IPS-18a (cell line): ENCODE measurements at regions not wholly inside any gene's neighbourhood (a gene's known extent, or its start where the extent isn't known, plus 50 kb on each side); places are given as distances from the start of the nearest gene placed in this dataset.
A peak's percentile ranks its signal among the peaks of the same experiment; 100 is the strongest.

Experiments
- H3K27ac ChIP-seq: one replicate; pipeline ENCODE4 v1.5.1; 2013; ENCODE audit warnings: low read length
- H3K27me3 ChIP-seq: one replicate; pipeline ENCODE4 v1.6.1; 2013; ENCODE audit warnings: mild to moderate bottlenecking, low read length; ENCODE audit not compliant: control insufficient read depth, insufficient read depth
- H3K36me3 ChIP-seq: one replicate; pipeline ENCODE4 v1.6.1; 2013; ENCODE audit warnings: low read depth, low read length; ENCODE audit not compliant: control insufficient read depth
- H3K4me1 ChIP-seq: one replicate; pipeline ENCODE4 v1.6.1; 2013; ENCODE audit warnings: low read depth, low read length; ENCODE audit not compliant: control insufficient read depth
- H3K4me3 ChIP-seq: one replicate; pipeline ENCODE4 v1.5.1; 2013; ENCODE audit warnings: low read length
- H3K9ac ChIP-seq: one replicate; pipeline ENCODE4 v1.6.1; 2013; ENCODE audit warnings: mild to moderate bottlenecking, low read length, moderate library complexity
- H3K9me3 ChIP-seq: one replicate; pipeline ENCODE4 v1.6.1; 2013; ENCODE audit warnings: low read depth, low read length; ENCODE audit not compliant: control insufficient read depth

DNA sequence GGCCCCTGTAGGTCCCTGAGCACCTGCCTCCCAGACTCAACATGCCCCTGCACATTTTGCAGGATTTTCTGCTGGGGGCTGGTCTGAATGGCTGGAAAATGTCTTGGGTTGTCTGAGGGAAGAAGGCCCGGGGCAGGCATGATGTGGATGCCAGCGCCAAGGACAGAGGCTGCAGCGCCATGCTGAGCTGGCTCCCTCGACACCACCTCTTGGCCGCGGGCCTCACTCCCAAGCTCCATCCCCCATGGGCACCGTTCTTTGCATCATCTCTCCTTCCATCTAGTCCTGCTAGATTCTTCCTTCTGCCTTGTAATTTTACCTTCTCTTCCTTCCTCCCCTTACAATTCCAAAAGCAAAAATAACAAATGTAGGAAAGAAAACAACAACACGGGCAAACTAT, 70.6 kb downstream of the ZIC5 start:
- Histone ChIP-seq H3K36me3 (no peaks in the 10 kb centered on the region), H3K9me3 (no peaks in the 10 kb centered on the region), H3K4me3 (no peak overlapping the region), H3K4me1 (peaks cover 10% of the 10 kb centered on the region), H3K27me3 (no peaks in the 10 kb centered on the region), H3K9ac (no peak overlapping the region), H3K27ac (no peak overlapping the region)

DNA sequence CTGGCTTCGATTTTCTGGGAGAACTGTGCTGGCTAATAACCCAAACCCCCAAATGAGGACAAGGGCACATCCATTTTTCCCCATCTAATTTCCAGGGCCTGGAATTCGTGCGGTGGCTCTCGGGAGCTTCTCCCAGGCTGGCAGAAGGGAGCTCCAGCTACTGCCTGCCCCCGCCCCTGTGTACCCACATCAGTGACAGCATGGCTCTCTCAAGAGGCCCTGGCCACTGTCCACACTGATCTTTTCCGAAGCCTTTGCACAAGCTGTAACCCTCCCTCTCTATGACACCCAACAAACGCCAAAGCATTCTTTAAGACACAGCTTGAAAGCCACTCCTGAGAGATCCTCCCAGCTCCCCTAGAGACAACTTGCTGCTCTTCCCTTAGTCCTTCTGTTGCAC, 73.1 kb downstream of the ZIC5 start:
- Histone ChIP-seq H3K4me3 (no peak overlapping the region), H3K9me3 (no peaks in the 10 kb centered on the region), H3K27ac (no peak overlapping the region), H3K9ac (no peak overlapping the region), H3K4me1 (peaks cover 6% of the 10 kb centered on the region), H3K27me3 (no peaks in the 10 kb centered on the region), H3K36me3 (no peaks in the 10 kb centered on the region)

DNA sequence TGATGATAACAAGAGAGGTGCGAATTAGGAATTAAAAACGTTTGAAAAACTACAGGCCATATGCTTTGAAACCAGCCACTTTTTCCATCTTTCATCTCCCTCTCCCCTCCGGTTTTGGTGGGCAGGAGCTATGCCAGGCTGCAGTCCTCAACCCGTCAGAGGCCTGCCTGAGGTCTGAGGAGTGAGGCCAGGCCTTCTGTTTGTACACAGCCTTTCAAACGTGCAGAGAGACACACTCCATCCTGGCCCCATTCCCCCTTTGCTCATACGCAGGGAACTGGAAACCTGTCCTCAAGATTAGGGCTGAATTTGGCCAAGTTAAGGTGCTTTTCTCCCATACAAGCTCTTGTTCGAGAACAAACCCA, 74.5 kb downstream of the ZIC5 start:
- H3K36me3 ChIP-seq = no peaks in the 10 kb centered on the region
- no peaks in the 10 kb centered on the region for H3K27me3 ChIP-seq
- no peak overlapping the region for H3K4me3 ChIP-seq
- no peak overlapping the region for H3K9ac ChIP-seq
- no peaks in the 10 kb centered on the region for H3K9me3 ChIP-seq
- H3K4me1 ChIP-seq = peaks cover 18% of the 10 kb centered on the region
- H3K27ac ChIP-seq = no peak overlapping the region

DNA sequence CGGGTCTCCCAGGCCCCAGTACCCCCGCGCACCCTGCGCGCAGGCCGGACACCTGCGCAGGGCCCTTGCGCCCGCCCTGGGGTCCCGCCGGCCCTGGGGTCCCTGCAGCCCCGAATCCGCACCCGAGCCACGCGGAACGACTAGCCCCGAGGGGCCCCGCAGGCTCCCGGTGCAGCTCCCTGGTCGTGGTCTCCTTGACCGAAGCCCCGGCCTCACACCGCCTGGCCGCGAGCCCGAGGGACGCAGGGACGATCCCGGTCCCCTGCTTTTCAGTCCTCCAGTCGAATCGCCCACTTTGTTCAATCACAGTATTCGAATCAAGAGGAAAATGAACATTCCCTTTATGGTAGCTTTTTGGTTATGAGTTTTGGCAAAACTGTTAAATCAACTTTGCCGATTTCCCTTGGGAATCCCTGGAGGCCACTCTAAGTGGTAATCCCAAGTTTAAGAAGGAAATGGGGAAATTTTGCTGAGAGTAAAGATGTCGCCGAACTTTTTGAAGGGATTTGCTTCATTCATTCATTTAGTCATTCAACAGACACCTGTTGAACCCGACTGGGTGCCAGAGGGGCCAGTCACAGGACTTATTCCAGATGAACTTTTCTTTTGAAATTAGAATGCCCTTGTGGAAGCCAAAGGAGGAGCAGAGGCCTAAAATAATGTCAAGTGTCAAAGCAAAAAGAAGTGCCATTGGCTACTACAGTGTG, 75.0 kb downstream of the ZIC5 start:
- Histone ChIP-seq H3K9me3 (no peaks in the 10 kb centered on the region), H3K4me3 (no peak overlapping the region), H3K36me3 (no peaks in the 10 kb centered on the region), H3K27ac (no peak overlapping the region), H3K9ac (no peak overlapping the region), H3K4me1 (peaks cover 23% of the 10 kb centered on the region), H3K27me3 (no peaks in the 10 kb centered on the region)

DNA sequence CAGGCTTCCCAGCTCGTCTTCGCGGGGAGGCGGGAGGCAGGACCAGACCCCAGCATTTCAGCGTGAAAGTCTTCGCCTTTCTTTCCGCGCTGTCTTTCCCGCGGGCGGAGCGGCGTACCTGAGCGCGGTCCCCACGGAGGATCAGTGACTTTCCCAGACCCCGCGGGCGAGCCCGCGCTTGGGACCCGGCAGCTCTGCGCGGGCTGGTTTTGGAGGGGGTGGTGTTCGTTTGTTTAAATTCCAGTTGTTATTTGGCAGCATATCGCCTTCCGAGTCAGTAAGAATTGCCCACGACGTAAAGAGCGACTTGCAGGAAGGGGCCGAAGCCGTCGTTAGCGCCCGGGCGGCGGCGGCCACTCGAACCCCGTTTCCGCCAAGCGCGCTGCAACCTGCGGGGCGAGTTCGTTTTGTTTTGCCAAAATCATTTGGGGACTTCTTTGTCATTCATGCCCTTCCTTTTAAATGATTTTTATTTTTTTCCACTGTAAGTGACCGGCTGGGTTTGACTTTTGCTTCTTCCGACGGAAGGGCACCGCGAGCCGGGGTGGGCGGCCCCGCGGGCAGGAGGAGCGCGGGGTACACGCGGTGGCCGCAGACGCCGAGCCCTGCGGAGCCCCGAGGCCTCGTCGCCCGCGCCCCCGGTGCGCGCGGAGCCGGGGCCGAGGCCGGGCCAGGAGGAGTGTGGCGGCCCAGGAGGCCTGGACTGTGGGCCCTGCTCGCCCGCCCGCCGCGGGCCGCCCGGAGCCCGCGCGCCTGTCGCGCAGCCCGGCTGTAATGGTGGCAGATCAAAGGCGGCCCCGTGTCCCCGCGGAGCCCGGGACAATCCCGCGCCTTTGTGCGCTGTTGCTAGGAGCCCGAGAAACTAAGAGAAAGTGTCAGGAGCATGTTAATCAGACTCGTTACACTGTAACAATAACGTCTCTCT, 75.9 kb downstream of the ZIC5 start:
- H3K9ac ChIP-seq = no peak overlapping the region
- no peaks in the 10 kb centered on the region for H3K36me3 ChIP-seq
- H3K9me3 ChIP-seq = no peaks in the 10 kb centered on the region
- H3K27me3 ChIP-seq = peaks cover 4% of the 10 kb centered on the region
- H3K27ac ChIP-seq = no peak overlapping the region
- peaks cover 31% of the 10 kb centered on the region for H3K4me1 ChIP-seq
- no peak overlapping the region for H3K4me3 ChIP-seq

DNA sequence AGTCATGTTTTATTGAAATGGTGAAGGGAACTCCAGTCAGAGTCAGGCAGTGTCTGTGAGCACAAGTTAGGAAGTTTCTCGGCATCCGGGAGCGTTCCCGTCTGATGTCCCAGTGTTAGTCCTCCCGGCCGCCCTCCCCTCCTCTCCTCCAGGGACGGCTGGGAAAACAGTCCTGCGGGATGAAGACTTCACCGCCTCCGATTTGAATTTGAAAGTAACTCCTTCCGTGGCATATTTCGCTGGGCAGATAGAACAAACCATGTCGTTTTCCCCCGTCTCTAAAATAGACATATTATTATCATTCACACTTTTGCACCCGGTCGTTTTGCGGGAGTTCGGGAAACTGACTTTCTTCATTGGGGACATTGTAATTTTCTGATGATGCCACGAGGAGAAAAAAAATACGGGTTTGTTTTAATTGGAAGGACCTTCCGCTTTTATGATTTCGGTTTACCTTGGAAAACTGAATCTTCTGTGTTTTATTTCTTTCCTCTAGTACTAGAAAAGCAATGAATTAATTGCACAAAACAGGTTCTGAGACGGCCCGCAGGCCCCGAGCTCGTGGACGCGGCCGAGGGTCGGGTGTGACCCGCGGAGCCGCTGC, 76.6 kb downstream of the ZIC5 start:
- H3K27ac ChIP-seq = no peak overlapping the region
- H3K4me1 ChIP-seq = peaks cover 31% of the 10 kb centered on the region
- H3K9ac ChIP-seq = no peak overlapping the region
- no peaks in the 10 kb centered on the region for H3K9me3 ChIP-seq
- no peaks in the 10 kb centered on the region for H3K36me3 ChIP-seq
- H3K4me3 ChIP-seq = no peak overlapping the region
- peaks cover 4% of the 10 kb centered on the region for H3K27me3 ChIP-seq

DNA sequence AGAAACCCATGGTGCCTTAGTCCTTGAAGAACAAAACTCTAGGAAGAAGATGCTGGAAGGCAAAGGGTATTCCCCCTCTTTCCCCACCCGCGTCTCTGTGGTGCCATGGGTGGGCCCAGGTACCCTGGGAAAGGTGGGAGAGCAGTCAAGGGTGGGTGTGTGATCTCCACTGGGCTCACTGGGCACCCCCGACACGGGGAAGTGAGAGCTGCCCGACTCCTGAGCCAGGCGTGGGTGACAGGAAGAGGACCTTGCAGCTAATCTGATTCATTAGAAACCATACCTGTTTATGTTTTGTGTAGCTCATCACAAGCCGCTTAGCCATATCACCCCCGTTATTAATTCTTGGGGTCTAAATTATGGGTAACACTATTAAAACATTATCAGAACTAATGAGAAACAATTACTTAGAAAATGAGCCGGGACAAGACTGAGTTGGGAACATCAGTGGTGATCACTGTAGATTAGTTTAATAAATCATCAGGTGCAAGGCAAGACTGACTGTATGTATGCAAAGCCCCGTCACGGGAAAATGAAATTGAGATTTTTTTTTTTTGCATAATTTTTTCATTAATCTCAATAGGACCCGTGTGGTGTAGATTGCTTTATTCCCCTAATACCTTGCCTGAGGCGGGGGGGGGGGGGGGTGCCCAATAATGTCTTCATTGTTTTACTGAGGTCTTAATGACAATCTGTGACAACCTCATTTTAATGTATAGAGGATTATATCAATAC, 77.3 kb downstream of the ZIC5 start:
- no peaks in the 10 kb centered on the region for H3K9me3 ChIP-seq
- no peak overlapping the region for H3K4me3 ChIP-seq
- no peaks in the 10 kb centered on the region for H3K36me3 ChIP-seq
- no peak overlapping the region for H3K9ac ChIP-seq
- H3K4me1 ChIP-seq = peaks cover 32% of the 10 kb centered on the region
- no peak overlapping the region for H3K27ac ChIP-seq
- H3K27me3 ChIP-seq = peaks cover 4% of the 10 kb centered on the region

DNA sequence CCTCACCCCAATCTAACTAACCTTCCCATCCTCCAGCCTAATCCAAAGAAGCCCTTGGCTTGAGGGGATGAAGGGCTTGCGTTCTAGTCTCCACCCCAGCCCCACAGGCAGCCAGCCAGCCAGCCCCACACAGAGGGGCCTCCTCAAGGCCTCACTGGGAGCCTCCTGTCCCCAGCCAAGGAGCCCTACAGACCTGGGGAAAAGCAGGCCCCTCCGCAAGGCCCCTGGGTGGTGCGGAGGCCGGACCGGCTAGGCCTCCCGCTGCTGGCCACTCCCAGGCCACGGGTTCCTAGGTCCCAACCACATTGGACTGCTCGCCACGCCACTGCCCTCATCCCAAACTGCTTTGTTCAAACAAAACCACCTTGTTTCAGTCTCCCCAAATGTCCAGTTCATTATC, 78.0 kb downstream of the ZIC5 start:
- no peak overlapping the region for H3K4me3 ChIP-seq
- H3K36me3 ChIP-seq = no peaks in the 10 kb centered on the region
- peaks cover 37% of the 10 kb centered on the region for H3K4me1 ChIP-seq
- H3K9ac ChIP-seq = no peak overlapping the region
- no peaks in the 10 kb centered on the region for H3K9me3 ChIP-seq
- peaks cover 4% of the 10 kb centered on the region for H3K27me3 ChIP-seq
- no peak overlapping the region for H3K27ac ChIP-seq

DNA sequence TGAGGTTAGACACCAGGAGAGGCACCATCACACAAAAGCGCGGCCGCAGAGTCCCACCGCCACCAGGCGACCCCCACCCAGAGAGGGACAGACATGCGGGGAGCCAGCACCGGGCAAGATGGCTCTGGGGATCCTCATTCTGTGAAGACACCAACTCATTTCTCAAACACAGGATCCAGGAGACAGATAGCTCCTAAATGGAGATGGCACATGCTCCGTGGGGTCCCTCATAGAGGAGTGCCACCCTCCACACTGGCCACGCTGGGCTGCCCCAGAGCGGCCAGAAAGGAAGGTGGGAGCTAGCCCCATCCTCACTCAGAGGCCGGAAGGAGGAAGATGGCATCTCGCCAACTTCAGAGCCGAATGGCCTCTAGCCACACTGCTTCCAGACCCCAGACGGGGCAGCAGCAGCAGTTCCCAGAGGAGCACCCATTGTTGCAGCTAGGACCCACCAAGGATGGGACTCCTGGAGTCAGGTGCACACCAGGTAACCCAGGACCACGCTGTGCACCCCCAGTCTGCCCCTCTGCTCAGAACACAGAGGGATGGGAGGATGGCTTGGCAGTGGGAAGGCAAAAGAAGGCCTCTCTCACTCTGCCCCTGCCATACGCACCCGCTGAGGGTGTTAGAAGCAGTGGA, 78.6 kb downstream of the ZIC5 start:
- peaks cover 37% of the 10 kb centered on the region for H3K4me1 ChIP-seq
- peak overlapping the region; percentile 49 for H3K4me3 ChIP-seq
- no peaks in the 10 kb centered on the region for H3K9me3 ChIP-seq
- peaks cover 4% of the 10 kb centered on the region for H3K27me3 ChIP-seq
- peak overlapping the region; percentile 38 for H3K9ac ChIP-seq
- no peaks in the 10 kb centered on the region for H3K36me3 ChIP-seq
- H3K27ac ChIP-seq = no peak overlapping the region

DNA sequence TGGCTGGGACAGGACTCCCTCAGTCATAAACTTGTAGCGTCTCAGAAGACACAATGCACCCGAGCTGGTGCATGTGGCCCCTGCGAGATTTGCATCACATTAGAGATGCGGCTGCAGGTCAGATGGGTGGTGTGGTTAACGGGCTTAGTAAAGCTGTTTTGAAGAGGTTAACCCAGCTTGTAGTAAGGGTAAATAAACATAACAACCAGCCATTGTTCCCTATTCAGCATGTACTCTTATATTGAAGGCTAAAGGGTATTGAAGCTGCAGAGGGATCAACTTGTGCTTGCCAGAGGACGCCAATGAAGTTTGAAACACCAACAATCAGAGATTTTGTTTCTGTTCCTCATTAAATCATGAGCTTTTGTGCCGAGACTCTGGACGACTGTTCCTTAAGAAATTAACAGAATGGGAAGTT, 79.4 kb downstream of the ZIC5 start:
- Histone ChIP-seq H3K4me3 (peak overlapping the region; percentile 49), H3K27ac (peak overlapping the region; percentile 61)

DNA sequence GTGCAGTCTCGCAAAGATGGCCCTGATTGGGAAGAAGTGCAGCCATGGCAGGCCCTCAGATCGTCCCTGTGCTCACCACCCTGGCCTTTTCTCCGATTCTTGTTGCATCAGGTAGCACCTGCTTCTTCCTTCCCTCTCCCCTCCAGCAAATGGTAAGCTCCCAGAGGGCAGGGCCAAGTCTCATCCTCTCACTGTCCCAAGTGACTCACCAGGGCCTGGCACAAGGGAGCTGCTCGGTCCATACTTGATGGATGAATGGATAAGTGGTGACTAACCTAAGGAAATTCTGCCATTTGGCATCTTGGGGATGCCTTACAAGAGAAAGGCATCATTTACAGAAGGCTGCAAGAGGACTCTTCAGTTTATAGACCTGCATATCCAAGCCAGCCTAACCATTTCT, 84.9 kb downstream of the ZIC5 start:
- no peak overlapping the region for H3K9ac ChIP-seq
- H3K4me3 ChIP-seq = no peak overlapping the region
- H3K9me3 ChIP-seq = no peaks in the 10 kb centered on the region
- H3K4me1 ChIP-seq = peaks cover 16% of the 10 kb centered on the region
- peaks cover 4% of the 10 kb centered on the region for H3K27me3 ChIP-seq
- H3K27ac ChIP-seq = no peak overlapping the region
- no peaks in the 10 kb centered on the region for H3K36me3 ChIP-seq

More for the DNA sequence above, 79.4 kb downstream of the ZIC5 start:
- Histone ChIP-seq H3K4me1 (peaks cover 37% of the 10 kb centered on the region), H3K36me3 (no peaks in the 10 kb centered on the region), H3K27me3 (peaks cover 4% of the 10 kb centered on the region), H3K9me3 (no peaks in the 10 kb centered on the region), H3K9ac (peak overlapping the region; percentile 38)
